UCSD-AML1 (cell line): ENCODE measurements at regions not wholly inside any gene's neighbourhood (a gene's known extent, or its start where the extent isn't known, plus 50 kb on each side); places are given as distances from the start of the nearest gene placed in this dataset.
"Not testable (repeated sequence)": the region's sequence is repeated elsewhere in the genome, so short reads cannot be mapped to it uniquely, and the experiment has no call there.

Experiments
- DNase-seq: peaks from one replicate; lab custom pipeline; 2025; ENCODE audit not compliant: unreplicated experiment; lab: John Stamatoyannopoulos, UW

GRCh38 chr4:94148052-94148451 is 59.6 kb upstream of the SMARCAD1 start:
- DNase-seq, result peak; percentile 5

- DNase-seq, result no peak
These were observed 55.2 kb upstream of the SMARCAD1 start for GRCh38 chr4:94152466-94152865.

GRCh38 chr4:94155404-94155803 is 52.3 kb upstream of the SMARCAD1 start:
- not testable (repeated sequence) for DNase-seq

GRCh38 chr4:94156826-94157225 is 50.8 kb upstream of the SMARCAD1 start:
- no peak for DNase-seq
